ENCODE measurements at regions not wholly inside any gene's neighbourhood (a gene's known extent, or its start where the extent isn't known, plus 50 kb on each side); places are given as distances from the start of the nearest gene placed in this dataset.

- Histone ChIP-seq H3K27me3 (replicated peaks; ENCODE audit: control insufficient read depth, insufficient read depth, low read length) (no peaks in the 10 kb centered on the region), H3K4me3 (ENCODE audit: low read depth, low read length) (no peak overlapping the region), H3K36me3 (ENCODE audit: control insufficient read depth, insufficient read depth, low read length) (no peaks in the 10 kb centered on the region), H3K4me1 (no peaks in the 10 kb centered on the region), H3K9me3 (no peaks in the 10 kb centered on the region)
- Mint-ChIP-seq H3K4me1 (ENCODE audit: low read depth, unreplicated experiment) (no peaks in the 10 kb centered on the region), H3K27ac (ENCODE audit: unreplicated experiment) (no peak overlapping the region), H3K4me3 (ENCODE audit: unreplicated experiment) (no peak overlapping the region), H3K27me3 (ENCODE audit: insufficient read depth, unreplicated experiment) (no peaks in the 10 kb centered on the region), H3K9me3 (ENCODE audit: unreplicated experiment) (no peaks in the 10 kb centered on the region), H3K36me3 (ENCODE audit: insufficient read depth, unreplicated experiment) (no peaks in the 10 kb centered on the region)
- no TSS peak for BruUV-seq (replicated peaks)
- ChIA-PET CTCF (no interaction called here), POLR2A (no interaction called here)
- TF ChIP-seq, protein P1, sequence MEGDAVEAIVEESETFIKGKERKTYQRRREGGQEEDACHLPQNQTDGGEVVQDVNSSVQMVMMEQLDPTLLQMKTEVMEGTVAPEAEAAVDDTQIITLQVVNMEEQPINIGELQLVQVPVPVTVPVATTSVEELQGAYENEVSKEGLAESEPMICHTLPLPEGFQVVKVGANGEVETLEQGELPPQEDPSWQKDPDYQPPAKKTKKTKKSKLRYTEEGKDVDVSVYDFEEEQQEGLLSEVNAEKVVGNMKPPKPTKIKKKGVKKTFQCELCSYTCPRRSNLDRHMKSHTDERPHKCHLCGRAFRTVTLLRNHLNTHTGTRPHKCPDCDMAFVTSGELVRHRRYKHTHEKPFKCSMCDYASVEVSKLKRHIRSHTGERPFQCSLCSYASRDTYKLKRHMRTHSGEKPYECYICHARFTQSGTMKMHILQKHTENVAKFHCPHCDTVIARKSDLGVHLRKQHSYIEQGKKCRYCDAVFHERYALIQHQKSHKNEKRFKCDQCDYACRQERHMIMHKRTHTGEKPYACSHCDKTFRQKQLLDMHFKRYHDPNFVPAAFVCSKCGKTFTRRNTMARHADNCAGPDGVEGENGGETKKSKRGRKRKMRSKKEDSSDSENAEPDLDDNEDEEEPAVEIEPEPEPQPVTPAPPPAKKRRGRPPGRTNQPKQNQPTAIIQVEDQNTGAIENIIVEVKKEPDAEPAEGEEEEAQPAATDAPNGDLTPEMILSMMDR (IDR thresholded peaks at IDR 0.05; ENCODE audit: insufficient read depth in 1 of 2, low read depth in 1 of 2, low read length in 1 of 2, severe bottlenecking in 1 of 2, unreplicated experiment in 1 of 2) = no peak
- no peak for DNase-seq
- intact Hi-C loops (cut with micrococcal nuclease; ENCODE audit: unreplicated experiment) = no loop called here
Observed at GRCh38 chr1:199808110-199808870, 219.2 kb upstream of the NR5A2 start.

GRCh38 chr1:199809311-199809710, 218.2 kb upstream of the NR5A2 start:
- Mint-ChIP-seq H3K4me1 (ENCODE audit: low read depth, unreplicated experiment) (no peaks in the 10 kb centered on the region), H3K27ac (ENCODE audit: unreplicated experiment) (no peak overlapping the region), H3K9me3 (ENCODE audit: unreplicated experiment) (no peaks in the 10 kb centered on the region), H3K27me3 (ENCODE audit: insufficient read depth, unreplicated experiment) (no peaks in the 10 kb centered on the region), H3K4me3 (ENCODE audit: unreplicated experiment) (no peak overlapping the region), H3K36me3 (ENCODE audit: insufficient read depth, unreplicated experiment) (no peaks in the 10 kb centered on the region)
- no peak overlapping the region for H3K4me3 ChIP-seq (ENCODE audit: low read depth, low read length)
- H3K4me1 ChIP-seq = no peaks in the 10 kb centered on the region
- ChIA-PET POLR2A (no interaction called here), CTCF (no interaction called here)
- H3K27me3 ChIP-seq (replicated peaks; ENCODE audit: control insufficient read depth, insufficient read depth, low read length) = no peaks in the 10 kb centered on the region
- DNase-seq = no peak
- no peaks in the 10 kb centered on the region for H3K9me3 ChIP-seq
- BruUV-seq (replicated peaks) = no TSS peak
- intact Hi-C loops (cut with micrococcal nuclease; ENCODE audit: unreplicated experiment) = no loop called here
- TF ChIP-seq, protein P1 (IDR thresholded peaks at IDR 0.05; ENCODE audit: insufficient read depth in 1 of 2, low read depth in 1 of 2, low read length in 1 of 2, severe bottlenecking in 1 of 2, unreplicated experiment in 1 of 2) = no peak
- H3K36me3 ChIP-seq (ENCODE audit: control insufficient read depth, insufficient read depth, low read length) = no peaks in the 10 kb centered on the region

- intact Hi-C loops (cut with micrococcal nuclease; ENCODE audit: unreplicated experiment) = no loop called here
- Histone ChIP-seq H3K27me3 (replicated peaks; ENCODE audit: control insufficient read depth, insufficient read depth, low read length) (no peaks in the 10 kb centered on the region), H3K36me3 (ENCODE audit: control insufficient read depth, insufficient read depth, low read length) (no peaks in the 10 kb centered on the region), H3K4me1 (no peaks in the 10 kb centered on the region), H3K4me3 (ENCODE audit: low read depth, low read length) (no peak overlapping the region), H3K9me3 (no peaks in the 10 kb centered on the region)
- Mint-ChIP-seq H3K27ac (ENCODE audit: unreplicated experiment) (no peak overlapping the region), H3K4me3 (ENCODE audit: unreplicated experiment) (no peak overlapping the region), H3K27me3 (ENCODE audit: insufficient read depth, unreplicated experiment) (peaks cover 4% of the 10 kb centered on the region), H3K4me1 (ENCODE audit: low read depth, unreplicated experiment) (no peaks in the 10 kb centered on the region), H3K36me3 (ENCODE audit: insufficient read depth, unreplicated experiment) (no peaks in the 10 kb centered on the region), H3K9me3 (ENCODE audit: unreplicated experiment) (no peaks in the 10 kb centered on the region)
- DNase-seq = no peak
- TF ChIP-seq, protein P1 (IDR thresholded peaks at IDR 0.05; ENCODE audit: insufficient read depth in 1 of 2, low read depth in 1 of 2, low read length in 1 of 2, severe bottlenecking in 1 of 2, unreplicated experiment in 1 of 2) = no peak
- ChIA-PET POLR2A (no interaction called here), CTCF (no interaction called here)
- BruUV-seq (replicated peaks) = no TSS peak
Observed at GRCh38 chr1:199811163-199811562, 216.3 kb upstream of the NR5A2 start.

All from Caco-2 (cell line).